K562 (cell line): ENCODE measurements at regions not wholly inside any gene's neighbourhood (a gene's known extent, or its start where the extent isn't known, plus 50 kb on each side); places are given as distances from the start of the nearest gene placed in this dataset.

Source experiments
- ATF7 ChIP-seq: fragments of 450-650 bp; IDR thresholded peaks from 2 replicates; pipeline ENCODE4 v1.7.1; 2014; ENCODE audit warnings: mild to moderate bottlenecking, moderate library complexity
- SMARCC2 ChIP-seq: fragments of 450-650 bp; IDR thresholded peaks from 2 replicates; pipeline ENCODE4 v1.6.1; 2017; ENCODE audit warnings: antibody characterized with exemption, moderate library complexity, mild to moderate bottlenecking, low read depth
- ZNF668 ChIP-seq: fragments of 250-450 bp; sonication (Bioruptor Pico); IDR thresholded peaks from 2 replicates; pipeline ENCODE4 v1.8.0; 2022; ENCODE audit warnings: mild to moderate bottlenecking, inconsistent platforms
- TF ChIP-seq, protein P1 (sequence below): fragments of 200-600 bp; sonication (generic); IDR thresholded peaks from one replicate; pipeline ENCODE4 v1.6.1; 2012; ENCODE audit warnings: mild to moderate bottlenecking, low read depth, low read length, inconsistent platforms

- TF ChIP-seq, protein P1, sequence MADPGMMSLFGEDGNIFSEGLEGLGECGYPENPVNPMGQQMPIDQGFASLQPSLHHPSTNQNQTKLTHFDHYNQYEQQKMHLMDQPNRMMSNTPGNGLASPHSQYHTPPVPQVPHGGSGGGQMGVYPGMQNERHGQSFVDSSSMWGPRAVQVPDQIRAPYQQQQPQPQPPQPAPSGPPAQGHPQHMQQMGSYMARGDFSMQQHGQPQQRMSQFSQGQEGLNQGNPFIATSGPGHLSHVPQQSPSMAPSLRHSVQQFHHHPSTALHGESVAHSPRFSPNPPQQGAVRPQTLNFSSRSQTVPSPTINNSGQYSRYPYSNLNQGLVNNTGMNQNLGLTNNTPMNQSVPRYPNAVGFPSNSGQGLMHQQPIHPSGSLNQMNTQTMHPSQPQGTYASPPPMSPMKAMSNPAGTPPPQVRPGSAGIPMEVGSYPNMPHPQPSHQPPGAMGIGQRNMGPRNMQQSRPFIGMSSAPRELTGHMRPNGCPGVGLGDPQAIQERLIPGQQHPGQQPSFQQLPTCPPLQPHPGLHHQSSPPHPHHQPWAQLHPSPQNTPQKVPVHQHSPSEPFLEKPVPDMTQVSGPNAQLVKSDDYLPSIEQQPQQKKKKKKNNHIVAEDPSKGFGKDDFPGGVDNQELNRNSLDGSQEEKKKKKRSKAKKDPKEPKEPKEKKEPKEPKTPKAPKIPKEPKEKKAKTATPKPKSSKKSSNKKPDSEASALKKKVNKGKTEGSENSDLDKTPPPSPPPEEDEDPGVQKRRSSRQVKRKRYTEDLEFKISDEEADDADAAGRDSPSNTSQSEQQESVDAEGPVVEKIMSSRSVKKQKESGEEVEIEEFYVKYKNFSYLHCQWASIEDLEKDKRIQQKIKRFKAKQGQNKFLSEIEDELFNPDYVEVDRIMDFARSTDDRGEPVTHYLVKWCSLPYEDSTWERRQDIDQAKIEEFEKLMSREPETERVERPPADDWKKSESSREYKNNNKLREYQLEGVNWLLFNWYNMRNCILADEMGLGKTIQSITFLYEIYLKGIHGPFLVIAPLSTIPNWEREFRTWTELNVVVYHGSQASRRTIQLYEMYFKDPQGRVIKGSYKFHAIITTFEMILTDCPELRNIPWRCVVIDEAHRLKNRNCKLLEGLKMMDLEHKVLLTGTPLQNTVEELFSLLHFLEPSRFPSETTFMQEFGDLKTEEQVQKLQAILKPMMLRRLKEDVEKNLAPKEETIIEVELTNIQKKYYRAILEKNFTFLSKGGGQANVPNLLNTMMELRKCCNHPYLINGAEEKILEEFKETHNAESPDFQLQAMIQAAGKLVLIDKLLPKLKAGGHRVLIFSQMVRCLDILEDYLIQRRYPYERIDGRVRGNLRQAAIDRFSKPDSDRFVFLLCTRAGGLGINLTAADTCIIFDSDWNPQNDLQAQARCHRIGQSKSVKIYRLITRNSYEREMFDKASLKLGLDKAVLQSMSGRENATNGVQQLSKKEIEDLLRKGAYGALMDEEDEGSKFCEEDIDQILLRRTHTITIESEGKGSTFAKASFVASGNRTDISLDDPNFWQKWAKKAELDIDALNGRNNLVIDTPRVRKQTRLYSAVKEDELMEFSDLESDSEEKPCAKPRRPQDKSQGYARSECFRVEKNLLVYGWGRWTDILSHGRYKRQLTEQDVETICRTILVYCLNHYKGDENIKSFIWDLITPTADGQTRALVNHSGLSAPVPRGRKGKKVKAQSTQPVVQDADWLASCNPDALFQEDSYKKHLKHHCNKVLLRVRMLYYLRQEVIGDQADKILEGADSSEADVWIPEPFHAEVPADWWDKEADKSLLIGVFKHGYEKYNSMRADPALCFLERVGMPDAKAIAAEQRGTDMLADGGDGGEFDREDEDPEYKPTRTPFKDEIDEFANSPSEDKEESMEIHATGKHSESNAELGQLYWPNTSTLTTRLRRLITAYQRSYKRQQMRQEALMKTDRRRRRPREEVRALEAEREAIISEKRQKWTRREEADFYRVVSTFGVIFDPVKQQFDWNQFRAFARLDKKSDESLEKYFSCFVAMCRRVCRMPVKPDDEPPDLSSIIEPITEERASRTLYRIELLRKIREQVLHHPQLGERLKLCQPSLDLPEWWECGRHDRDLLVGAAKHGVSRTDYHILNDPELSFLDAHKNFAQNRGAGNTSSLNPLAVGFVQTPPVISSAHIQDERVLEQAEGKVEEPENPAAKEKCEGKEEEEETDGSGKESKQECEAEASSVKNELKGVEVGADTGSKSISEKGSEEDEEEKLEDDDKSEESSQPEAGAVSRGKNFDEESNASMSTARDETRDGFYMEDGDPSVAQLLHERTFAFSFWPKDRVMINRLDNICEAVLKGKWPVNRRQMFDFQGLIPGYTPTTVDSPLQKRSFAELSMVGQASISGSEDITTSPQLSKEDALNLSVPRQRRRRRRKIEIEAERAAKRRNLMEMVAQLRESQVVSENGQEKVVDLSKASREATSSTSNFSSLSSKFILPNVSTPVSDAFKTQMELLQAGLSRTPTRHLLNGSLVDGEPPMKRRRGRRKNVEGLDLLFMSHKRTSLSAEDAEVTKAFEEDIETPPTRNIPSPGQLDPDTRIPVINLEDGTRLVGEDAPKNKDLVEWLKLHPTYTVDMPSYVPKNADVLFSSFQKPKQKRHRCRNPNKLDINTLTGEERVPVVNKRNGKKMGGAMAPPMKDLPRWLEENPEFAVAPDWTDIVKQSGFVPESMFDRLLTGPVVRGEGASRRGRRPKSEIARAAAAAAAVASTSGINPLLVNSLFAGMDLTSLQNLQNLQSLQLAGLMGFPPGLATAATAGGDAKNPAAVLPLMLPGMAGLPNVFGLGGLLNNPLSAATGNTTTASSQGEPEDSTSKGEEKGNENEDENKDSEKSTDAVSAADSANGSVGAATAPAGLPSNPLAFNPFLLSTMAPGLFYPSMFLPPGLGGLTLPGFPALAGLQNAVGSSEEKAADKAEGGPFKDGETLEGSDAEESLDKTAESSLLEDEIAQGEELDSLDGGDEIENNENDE = no peak
- TF ChIP-seq ZNF668 (CRISPR knock-in tag) (no peak), ATF7 (no peak), SMARCC2 (no peak)
Measured at GRCh38 chrX:26954029-26954428, 509.1 kb downstream of the PPP4R3C start (continued).
